ENCODE measurements at regions not wholly inside any gene's neighbourhood (a gene's known extent, or its start where the extent isn't known, plus 50 kb on each side); places are given as distances from the start of the nearest gene placed in this dataset.

DNA sequence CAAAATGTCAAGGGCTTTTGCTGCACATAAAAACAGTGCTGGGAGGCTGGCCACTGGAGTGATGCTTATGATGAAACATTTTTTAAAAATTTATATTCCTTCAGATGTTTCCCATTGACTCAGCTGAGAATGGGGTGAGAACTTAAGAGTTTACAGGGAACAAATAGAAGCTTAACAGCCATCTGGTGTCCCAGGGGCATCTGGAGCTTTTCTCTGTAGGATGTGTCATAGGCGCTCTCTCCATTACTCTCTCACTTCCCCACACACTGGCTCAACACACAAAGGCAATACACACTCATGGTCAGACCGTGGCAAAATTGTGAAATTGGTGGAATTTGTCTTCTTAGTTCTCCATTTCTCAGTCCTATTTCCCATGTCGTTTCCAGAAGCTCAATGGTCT is 783.1 kb upstream of the LRRTM1 start:
- no peaks in the 10 kb centered on the region for H3K4me1 ChIP-seq (ENCODE audit: control insufficient read depth, insufficient read depth, low read length)
- CTCF ChIA-PET: no interaction called here
- no peaks in the 10 kb centered on the region for H3K36me3 ChIP-seq (ENCODE audit: control insufficient read depth in 2 of 2, insufficient read depth in 1 of 2, low read length in 2 of 2)
- no peak overlapping the region for H3K27ac ChIP-seq (ENCODE audit: extremely low read depth, low read depth, low read length)
- no peak overlapping the region for H3K4me3 ChIP-seq (ENCODE audit: low read depth, low read length)
- TF ChIP-seq ZNF449 (tag by site-specific recombination; IDR thresholded peaks at IDR 0.05): no peak
- TF ChIP-seq HOXC10 (CRISPR knock-in tag; IDR thresholded peaks at IDR 0.05): no peak
- TF ChIP-seq ZNF768 (tag by site-specific recombination; IDR thresholded peaks at IDR 0.05): no peak
- no peaks in the 10 kb centered on the region for H3K9me3 ChIP-seq (ENCODE audit: control insufficient read depth, insufficient read depth, low read depth, low read length)
- POLR2A ChIA-PET: no interaction called here

DNA sequence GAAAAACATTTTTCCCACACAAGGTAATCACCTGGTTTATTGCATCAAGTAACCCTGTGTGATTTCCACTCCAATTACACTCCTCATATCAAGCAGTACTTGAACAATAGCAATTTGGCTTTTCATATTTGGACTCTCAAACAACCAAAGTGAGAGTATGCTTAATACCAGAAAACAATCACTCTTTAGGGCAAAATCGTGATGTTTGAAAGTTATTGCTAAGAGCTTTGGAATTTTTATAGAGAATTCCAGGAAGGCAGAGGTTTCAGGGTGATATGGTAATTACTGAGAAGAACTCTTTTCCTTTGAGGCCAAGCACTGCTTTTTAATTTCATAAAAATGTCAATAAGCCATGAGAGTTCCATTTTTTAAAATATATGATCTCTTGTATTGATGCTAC is 779.5 kb upstream of the LRRTM1 start:
- Histone ChIP-seq H3K36me3 (ENCODE audit: control insufficient read depth in 2 of 2, insufficient read depth in 1 of 2, low read length in 2 of 2) (no peaks in the 10 kb centered on the region), H3K27ac (ENCODE audit: extremely low read depth, low read depth, low read length) (no peak overlapping the region), H3K4me3 (ENCODE audit: low read depth, low read length) (no peak overlapping the region), H3K9me3 (ENCODE audit: control insufficient read depth, insufficient read depth, low read depth, low read length) (no peaks in the 10 kb centered on the region), H3K4me1 (ENCODE audit: control insufficient read depth, insufficient read depth, low read length) (no peaks in the 10 kb centered on the region)
- ChIA-PET CTCF (no interaction called here), POLR2A (no interaction called here)
- TF ChIP-seq, protein P1, sequence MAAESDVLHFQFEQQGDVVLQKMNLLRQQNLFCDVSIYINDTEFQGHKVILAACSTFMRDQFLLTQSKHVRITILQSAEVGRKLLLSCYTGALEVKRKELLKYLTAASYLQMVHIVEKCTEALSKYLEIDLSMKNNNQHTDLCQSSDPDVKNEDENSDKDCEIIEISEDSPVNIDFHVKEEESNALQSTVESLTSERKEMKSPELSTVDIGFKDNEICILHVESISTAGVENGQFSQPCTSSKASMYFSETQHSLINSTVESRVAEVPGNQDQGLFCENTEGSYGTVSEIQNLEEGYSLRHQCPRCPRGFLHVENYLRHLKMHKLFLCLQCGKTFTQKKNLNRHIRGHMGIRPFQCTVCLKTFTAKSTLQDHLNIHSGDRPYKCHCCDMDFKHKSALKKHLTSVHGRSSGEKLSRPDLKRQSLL (tag by site-specific recombination; IDR thresholded peaks at IDR 0.05): no peak
- TF ChIP-seq ZNF747 (tag by site-specific recombination; IDR thresholded peaks at IDR 0.05) (no peak), SP7 (tag by site-specific recombination; IDR thresholded peaks at IDR 0.05) (no peak), FEZF1 (tag by site-specific recombination; IDR thresholded peaks at IDR 0.05) (no peak), ZSCAN16 (tag by site-specific recombination; IDR thresholded peaks at IDR 0.05) (no peak), IKZF3 (tag by site-specific recombination; IDR thresholded peaks at IDR 0.05) (no peak), ZNF776 (tag by site-specific recombination; IDR thresholded peaks at IDR 0.05; ENCODE audit: borderline replicate concordance) (no peak)

DNA sequence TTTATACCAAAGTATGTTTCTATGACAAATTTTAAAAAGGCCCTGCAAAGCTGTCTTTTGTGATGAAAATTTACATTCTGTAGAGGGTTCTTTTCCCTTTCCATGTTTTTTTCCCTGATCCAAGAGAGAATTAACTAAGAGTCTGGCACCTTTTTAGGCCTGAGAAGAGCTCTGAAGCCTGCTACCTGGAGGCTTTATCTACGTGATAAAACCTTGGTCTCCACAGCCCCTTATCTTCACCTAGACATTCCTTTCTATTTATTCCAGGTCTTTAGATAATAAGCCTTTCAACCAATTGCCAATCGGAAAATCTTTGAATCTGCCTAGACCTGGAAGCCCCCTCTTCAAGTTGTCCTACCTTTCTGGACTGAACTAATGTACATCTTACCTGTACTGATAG is 774.1 kb upstream of the LRRTM1 start:
- CTCF ChIA-PET: no interaction called here
- H3K4me3 ChIP-seq (ENCODE audit: low read depth, low read length): no peak overlapping the region
- POLR2A ChIA-PET: no interaction called here
- H3K36me3 ChIP-seq (ENCODE audit: control insufficient read depth in 2 of 2, insufficient read depth in 1 of 2, low read length in 2 of 2): no peaks in the 10 kb centered on the region
- H3K9me3 ChIP-seq (ENCODE audit: control insufficient read depth, insufficient read depth, low read depth, low read length): no peaks in the 10 kb centered on the region
- no peak overlapping the region for H3K27ac ChIP-seq (ENCODE audit: extremely low read depth, low read depth, low read length)
- TF ChIP-seq ZNF610 (tag by site-specific recombination; IDR thresholded peaks at IDR 0.05; ENCODE audit: borderline replicate concordance) (no peak), ZNF138 (tag by site-specific recombination; IDR thresholded peaks at IDR 0.05; ENCODE audit: borderline replicate concordance) (no peak), RBAK (tag by site-specific recombination; IDR thresholded peaks at IDR 0.05) (no peak), ZNF114 (tag by site-specific recombination; IDR thresholded peaks at IDR 0.05) (no peak), ZSCAN18 (tag by site-specific recombination; IDR thresholded peaks at IDR 0.05) (no peak), ZNF529 (tag by site-specific recombination; IDR thresholded peaks at IDR 0.05; ENCODE audit: insufficient replicate concordance) (no peak), ZNF48 (tag by site-specific recombination; IDR thresholded peaks at IDR 0.05) (no peak)
- TF ChIP-seq, protein P2, sequence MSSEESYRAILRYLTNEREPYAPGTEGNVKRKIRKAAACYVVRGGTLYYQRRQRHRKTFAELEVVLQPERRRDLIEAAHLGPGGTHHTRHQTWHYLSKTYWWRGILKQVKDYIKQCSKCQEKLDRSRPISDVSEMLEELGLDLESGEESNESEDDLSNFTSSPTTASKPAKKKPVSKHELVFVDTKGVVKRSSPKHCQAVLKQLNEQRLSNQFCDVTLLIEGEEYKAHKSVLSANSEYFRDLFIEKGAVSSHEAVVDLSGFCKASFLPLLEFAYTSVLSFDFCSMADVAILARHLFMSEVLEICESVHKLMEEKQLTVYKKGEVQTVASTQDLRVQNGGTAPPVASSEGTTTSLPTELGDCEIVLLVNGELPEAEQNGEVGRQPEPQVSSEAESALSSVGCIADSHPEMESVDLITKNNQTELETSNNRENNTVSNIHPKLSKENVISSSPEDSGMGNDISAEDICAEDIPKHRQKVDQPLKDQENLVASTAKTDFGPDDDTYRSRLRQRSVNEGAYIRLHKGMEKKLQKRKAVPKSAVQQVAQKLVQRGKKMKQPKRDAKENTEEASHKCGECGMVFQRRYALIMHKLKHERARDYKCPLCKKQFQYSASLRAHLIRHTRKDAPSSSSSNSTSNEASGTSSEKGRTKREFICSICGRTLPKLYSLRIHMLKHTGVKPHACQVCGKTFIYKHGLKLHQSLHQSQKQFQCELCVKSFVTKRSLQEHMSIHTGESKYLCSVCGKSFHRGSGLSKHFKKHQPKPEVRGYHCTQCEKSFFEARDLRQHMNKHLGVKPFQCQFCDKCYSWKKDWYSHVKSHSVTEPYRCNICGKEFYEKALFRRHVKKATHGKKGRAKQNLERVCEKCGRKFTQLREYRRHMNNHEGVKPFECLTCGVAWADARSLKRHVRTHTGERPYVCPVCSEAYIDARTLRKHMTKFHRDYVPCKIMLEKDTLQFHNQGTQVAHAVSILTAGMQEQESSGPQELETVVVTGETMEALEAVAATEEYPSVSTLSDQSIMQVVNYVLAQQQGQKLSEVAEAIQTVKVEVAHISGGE (tag by site-specific recombination; conservative IDR thresholded peaks at IDR 0.05; ENCODE audit: low read depth): no peak
- no peaks in the 10 kb centered on the region for H3K4me1 ChIP-seq (ENCODE audit: control insufficient read depth, insufficient read depth, low read length)

All from HEK293 (cell line).